Natural killer cell (primary cell): ENCODE measurements at regions not wholly inside any gene's neighbourhood (a gene's known extent, or its start where the extent isn't known, plus 50 kb on each side); places are given as distances from the start of the nearest gene placed in this dataset.

ENCODE experiments used
- ATAC-seq, 3 donors: fragments of 150-1000 bp in 2 of 3; fragments of 200-7000 bp in 1 of 3; cut with Tn5 transposase; 1 replicate in 1 of 3; 2 replicates in 2 of 3; pipeline ENCODE4 v1.10.0; 2021; ENCODE audit warnings: mild to moderate bottlenecking in 2 of 3, moderate library complexity in 2 of 3
- DNase-seq, 2 donors: peaks; one replicate each; pipeline versions ENCODE4 v3.0.0 to v3.0.0-alpha.2; 2013 to 2021; ENCODE audit warnings: mixed read lengths in 1 of 2
- H3K27ac ChIP-seq: one replicate; pipeline ENCODE4 v1.5.1; 2013; ENCODE audit warnings: mild to moderate bottlenecking, low read length
- H3K27me3 ChIP-seq: one replicate; pipeline ENCODE4 v1.6.1; 2013; ENCODE audit warnings: low read length; ENCODE audit not compliant: control insufficient read depth, insufficient read depth
- H3K36me3 ChIP-seq: one replicate; pipeline ENCODE4 v1.6.1; 2013; ENCODE audit warnings: low read length; ENCODE audit not compliant: control insufficient read depth, insufficient read depth
- H3K4me1 ChIP-seq: one replicate; pipeline ENCODE4 v1.6.1; 2013; ENCODE audit warnings: low read length; ENCODE audit not compliant: control insufficient read depth, insufficient read depth
- H3K4me3 ChIP-seq: one replicate; pipeline ENCODE4 v1.5.1; 2013; ENCODE audit warnings: low read length
- H3K9me3 ChIP-seq: one replicate; pipeline ENCODE4 v1.6.1; 2013; ENCODE audit warnings: low read length; ENCODE audit not compliant: control insufficient read depth, insufficient read depth
- H3K27ac Mint-ChIP-seq, 2 donors: one replicate each; pipeline ENCODE4 v1.8.0; 2022; ENCODE audit warnings: mild to moderate bottlenecking in 2 of 2, mixed read lengths in 2 of 2, moderate library complexity in 1 of 2
- H3K27me3 Mint-ChIP-seq, 2 donors: one replicate each; pipeline ENCODE4 v1.8.0; 2022; ENCODE audit warnings: low read depth in 2 of 2, mixed read lengths in 2 of 2
- H3K36me3 Mint-ChIP-seq: one replicate; pipeline ENCODE4 v1.8.0; 2022; ENCODE audit warnings: mixed read lengths
- H3K4me1 Mint-ChIP-seq, 2 donors: one replicate each; pipeline ENCODE4 v1.8.0; 2022; ENCODE audit warnings: mixed read lengths in 2 of 2
- H3K4me3 Mint-ChIP-seq: one replicate; pipeline ENCODE4 v1.8.0; 2022; ENCODE audit warnings: mild to moderate bottlenecking, moderate library complexity, mixed read lengths
- H3K9me3 Mint-ChIP-seq, 2 donors: one replicate each; pipeline ENCODE4 v1.8.0; 2022; ENCODE audit warnings: mixed read lengths in 2 of 2
- WGBS: methylation state at CpG from one replicate; pipeline ENCODE4 v1.1.7; 2013; ENCODE audit warnings: missing lambda C conversion rate; ENCODE audit not compliant: insufficient coverage; 5-methylcytosine and 5-hydroxymethylcytosine counted together
- intact Hi-C: fragments of 100-400 bp; cut with micrococcal nuclease; formaldehyde crosslinking; loops from one replicate; pipeline ENCODE4 v1.14.2; 2022
- TF ChIP-seq, protein P1 (sequence below): fragments of 200-600 bp; IDR thresholded peaks from one replicate; pipeline ENCODE4 v1.8.0; 2022; ENCODE audit warnings: antibody characterized with exemption

DNA sequence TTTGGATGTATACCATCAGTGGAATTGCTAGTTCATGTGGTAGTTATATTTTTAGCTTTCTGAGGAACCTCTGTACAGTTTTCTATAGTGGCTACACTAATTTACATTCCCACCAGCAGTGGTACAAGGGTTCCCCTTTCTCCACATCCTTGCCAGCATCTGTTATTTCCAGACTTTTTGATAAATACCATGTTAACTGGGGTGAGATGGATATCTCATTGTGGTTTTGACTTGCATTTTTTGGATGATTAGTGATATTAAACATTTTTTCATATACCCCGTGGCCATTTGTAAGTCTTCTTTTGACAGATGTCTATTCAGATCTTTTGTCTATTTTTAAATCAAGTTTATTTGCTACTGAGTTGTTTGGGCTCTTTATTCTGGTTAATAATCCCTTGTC, 455.6 kb upstream of the RARB start:
- H3K4me1 ChIP-seq: no peaks in the 10 kb centered on the region
- Mint-ChIP-seq H3K4me1 (no peaks in the 10 kb centered on the region), H3K9me3 (peaks cover 5 to 7% of the 10 kb centered on the region in 2 donors), H3K27me3 (no peaks in the 10 kb centered on the region), H3K36me3 (no peaks in the 10 kb centered on the region), H3K27ac (no peak overlapping the region), H3K4me3 (no peak overlapping the region)
- H3K36me3 ChIP-seq: no peaks in the 10 kb centered on the region
- H3K27me3 ChIP-seq: no peaks in the 10 kb centered on the region
- no peak overlapping the region for H3K4me3 ChIP-seq
- 60% methylated on average over 1 of the region's 1 CpG for WGBS
- H3K27ac ChIP-seq: no peak overlapping the region
- intact Hi-C loops: no loop called here
- no peaks in the 10 kb centered on the region for H3K9me3 ChIP-seq
- ATAC-seq: no peak
- TF ChIP-seq, protein P1, sequence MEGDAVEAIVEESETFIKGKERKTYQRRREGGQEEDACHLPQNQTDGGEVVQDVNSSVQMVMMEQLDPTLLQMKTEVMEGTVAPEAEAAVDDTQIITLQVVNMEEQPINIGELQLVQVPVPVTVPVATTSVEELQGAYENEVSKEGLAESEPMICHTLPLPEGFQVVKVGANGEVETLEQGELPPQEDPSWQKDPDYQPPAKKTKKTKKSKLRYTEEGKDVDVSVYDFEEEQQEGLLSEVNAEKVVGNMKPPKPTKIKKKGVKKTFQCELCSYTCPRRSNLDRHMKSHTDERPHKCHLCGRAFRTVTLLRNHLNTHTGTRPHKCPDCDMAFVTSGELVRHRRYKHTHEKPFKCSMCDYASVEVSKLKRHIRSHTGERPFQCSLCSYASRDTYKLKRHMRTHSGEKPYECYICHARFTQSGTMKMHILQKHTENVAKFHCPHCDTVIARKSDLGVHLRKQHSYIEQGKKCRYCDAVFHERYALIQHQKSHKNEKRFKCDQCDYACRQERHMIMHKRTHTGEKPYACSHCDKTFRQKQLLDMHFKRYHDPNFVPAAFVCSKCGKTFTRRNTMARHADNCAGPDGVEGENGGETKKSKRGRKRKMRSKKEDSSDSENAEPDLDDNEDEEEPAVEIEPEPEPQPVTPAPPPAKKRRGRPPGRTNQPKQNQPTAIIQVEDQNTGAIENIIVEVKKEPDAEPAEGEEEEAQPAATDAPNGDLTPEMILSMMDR: no peak
- no peak for DNase-seq

DNA sequence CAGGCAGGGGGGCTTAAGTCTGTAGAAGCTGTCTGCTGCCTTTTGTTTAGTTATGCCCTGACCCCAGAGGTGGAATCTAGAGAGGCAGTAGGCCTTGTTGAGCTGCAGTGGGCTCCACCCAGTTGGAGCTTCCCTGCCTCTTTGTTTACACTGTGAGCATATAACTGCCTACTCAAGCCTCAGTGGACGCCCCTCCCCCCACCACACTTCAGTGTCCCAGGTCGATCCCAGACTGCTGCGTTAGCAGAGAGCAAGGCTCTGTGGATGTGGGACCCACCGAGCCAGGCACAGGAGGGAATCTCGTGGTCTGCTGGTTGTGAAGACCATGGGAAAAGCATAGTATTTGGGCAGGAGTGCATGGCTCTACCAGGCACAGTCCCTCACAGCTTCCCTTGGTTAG, 446.8 kb upstream of the RARB start:
- no peak overlapping the region for H3K27ac Mint-ChIP-seq
- H3K4me1 ChIP-seq: no peaks in the 10 kb centered on the region
- H3K4me3 ChIP-seq: no peak overlapping the region
- no peak overlapping the region for H3K4me3 Mint-ChIP-seq
- intact Hi-C loops: no loop called here
- WGBS: 76% methylated on average over 5 of the region's 5 CpGs
- TF ChIP-seq, protein P1: no peak
- H3K4me1 Mint-ChIP-seq: no peaks in the 10 kb centered on the region
- H3K27ac ChIP-seq: no peak overlapping the region
- no peaks in the 10 kb centered on the region for H3K36me3 ChIP-seq
- DNase-seq (no peak), ATAC-seq (no peak)
- H3K9me3 ChIP-seq: no peaks in the 10 kb centered on the region
- H3K27me3 ChIP-seq: no peaks in the 10 kb centered on the region
- H3K9me3 Mint-ChIP-seq: peaks cover 4 to 9% of the 10 kb centered on the region in 2 donors
- H3K27me3 Mint-ChIP-seq: peaks cover 0 to 3% of the 10 kb centered on the region in 2 donors
- H3K36me3 Mint-ChIP-seq: no peaks in the 10 kb centered on the region

DNA sequence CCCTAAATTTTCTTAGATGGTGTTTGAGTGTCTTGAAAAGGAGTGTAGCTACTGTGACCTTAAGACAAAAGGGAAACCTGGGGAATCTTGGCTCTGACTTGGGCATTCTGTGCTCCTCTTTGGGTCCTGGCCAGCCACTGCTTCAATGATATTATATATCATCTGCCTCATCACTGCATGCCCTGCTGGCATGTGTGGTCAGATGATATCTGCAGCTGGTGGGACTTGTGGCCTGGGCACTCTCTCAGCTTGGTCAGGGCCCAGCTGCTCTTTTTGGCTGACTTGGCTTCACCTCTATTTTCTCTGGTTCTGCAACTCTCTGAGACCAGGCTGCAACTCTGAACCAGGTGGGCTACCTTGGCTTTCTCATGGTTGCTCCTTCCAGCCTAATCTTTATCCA, 446.1 kb upstream of the RARB start:
- Mint-ChIP-seq H3K27me3 (peaks cover 0 to 3% of the 10 kb centered on the region in 2 donors), H3K9me3 (peaks cover 4 to 9% of the 10 kb centered on the region in 2 donors), H3K36me3 (no peaks in the 10 kb centered on the region), H3K4me1 (no peaks in the 10 kb centered on the region), H3K4me3 (no peak overlapping the region), H3K27ac (no peak overlapping the region)
- TF ChIP-seq, protein P1: no peak
- H3K27me3 ChIP-seq: no peaks in the 10 kb centered on the region
- H3K4me1 ChIP-seq: no peaks in the 10 kb centered on the region
- H3K4me3 ChIP-seq: no peak overlapping the region
- H3K27ac ChIP-seq: no peak overlapping the region
- intact Hi-C loops: no loop called here
- DNase-seq (no peak), ATAC-seq (no peak)
- H3K9me3 ChIP-seq: no peaks in the 10 kb centered on the region
- no peaks in the 10 kb centered on the region for H3K36me3 ChIP-seq

DNA sequence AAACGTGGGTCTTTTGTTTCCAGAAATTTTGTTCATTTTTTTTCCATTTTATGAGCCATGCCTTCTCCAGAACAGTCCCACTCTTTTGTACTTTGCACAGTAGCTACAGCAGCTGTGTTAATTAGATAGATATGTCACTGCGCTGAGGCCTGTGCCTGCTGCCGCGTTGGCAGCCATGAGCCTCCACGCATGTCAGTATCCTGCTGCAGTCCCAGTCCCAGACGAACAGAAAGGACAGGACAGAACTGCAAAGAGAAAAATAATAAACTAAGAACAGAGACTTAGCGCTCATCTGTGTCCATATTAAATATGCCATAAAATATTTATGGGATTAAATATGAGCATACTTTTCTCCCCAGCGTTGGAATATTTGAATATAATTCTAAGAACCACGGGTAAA, 442.4 kb upstream of the RARB start:
- H3K4me1 Mint-ChIP-seq: no peaks in the 10 kb centered on the region
- no peak overlapping the region for H3K27ac ChIP-seq

More for the DNA sequence above, 442.4 kb upstream of the RARB start:
- Histone ChIP-seq H3K4me1 (no peaks in the 10 kb centered on the region), H3K9me3 (no peaks in the 10 kb centered on the region), H3K36me3 (no peaks in the 10 kb centered on the region), H3K27me3 (no peaks in the 10 kb centered on the region), H3K4me3 (no peak overlapping the region)
- DNase-seq (no peak), ATAC-seq (no peak)
- intact Hi-C loops: no loop called here
- 95% methylated on average over 7 of the region's 9 CpGs for WGBS
- Mint-ChIP-seq H3K27ac (no peak overlapping the region), H3K27me3 (no peaks in the 10 kb centered on the region), H3K36me3 (no peaks in the 10 kb centered on the region), H3K4me3 (no peak overlapping the region), H3K9me3 (no peaks in the 10 kb centered on the region)
- TF ChIP-seq, protein P1: no peak
